22Rv1 (cell line): ENCODE measurements at regions not wholly inside any gene's neighbourhood (a gene's known extent, or its start where the extent isn't known, plus 50 kb on each side); places are given as distances from the start of the nearest gene placed in this dataset.

ENCODE experiments used
- H3K27ac ChIP-seq: fragments of 450-650 bp; 2 replicates; pipeline ENCODE4 v1.5.1; 2017
- CTCF ChIP-seq: fragments of 450-650 bp; IDR thresholded peaks from 2 replicates; pipeline ENCODE4 v1.5.1; 2017; ENCODE audit warnings: mild to moderate bottlenecking
- ZFX ChIP-seq: fragments of 450-650 bp; IDR thresholded peaks from 2 replicates; pipeline ENCODE4 v1.6.1; 2017; ENCODE audit warnings: antibody characterized with exemption, borderline replicate concordance

- H3K27ac ChIP-seq: no peak overlapping the region
- TF ChIP-seq ZFX: no peak
These were observed 347.7 kb downstream of the HS3ST1 start for GRCh38 chr4:11081006-11081405.

- no peak overlapping the region for H3K27ac ChIP-seq
- TF ChIP-seq CTCF: no peak
- TF ChIP-seq ZFX: no peak
These were observed 349.5 kb downstream of the HS3ST1 start for GRCh38 chr4:11079171-11079570.

- no peak for TF ChIP-seq ZFX
- TF ChIP-seq CTCF: no peak
- H3K27ac ChIP-seq: no peak overlapping the region
These were observed 354.0 kb downstream of the HS3ST1 start for GRCh38 chr4:11074581-11075241.

GRCh38 chr4:11073621-11074051 is 355.1 kb downstream of the HS3ST1 start:
- no peak overlapping the region for H3K27ac ChIP-seq
- TF ChIP-seq CTCF: no peak
- no peak for TF ChIP-seq ZFX

- TF ChIP-seq CTCF (no peak), ZFX (no peak)
- no peak overlapping the region for H3K27ac ChIP-seq
These were observed 355.7 kb downstream of the HS3ST1 start for GRCh38 chr4:11072999-11073398.

GRCh38 chr4:11072463-11072862 is 356.2 kb downstream of the HS3ST1 start:
- H3K27ac ChIP-seq: no peak overlapping the region
- no peak for TF ChIP-seq CTCF
- TF ChIP-seq ZFX: no peak

GRCh38 chr4:11070813-11071212 is 357.9 kb downstream of the HS3ST1 start:
- no peak overlapping the region for H3K27ac ChIP-seq
- TF ChIP-seq ZFX (no peak), CTCF (no peak)
